ENCODE measurements at regions not wholly inside any gene's neighbourhood (a gene's known extent, or its start where the extent isn't known, plus 50 kb on each side); places are given as distances from the start of the nearest gene placed in this dataset.
A peak's percentile ranks its signal among the peaks of the same experiment; 100 is the strongest.

- DNase-seq (ENCODE audit: low read depth, low spot score): no peak
- Histone ChIP-seq H3K4me1 (ENCODE audit: control insufficient read depth, insufficient read depth, low read length) (no peaks in the 10 kb centered on the region), H3K27me3 (ENCODE audit: control insufficient read depth, insufficient read depth, low read length) (no peaks in the 10 kb centered on the region), H3K4me3 (ENCODE audit: low read length) (no peak overlapping the region), H3K27ac (ENCODE audit: low read length) (no peak overlapping the region), H3K36me3 (ENCODE audit: control insufficient read depth, insufficient read depth, low read length) (no peaks in the 10 kb centered on the region), H3K9me3 (ENCODE audit: control insufficient read depth, insufficient read depth, low read length) (no peaks in the 10 kb centered on the region)
These were observed 80.7 kb downstream of the DMRTA2 start for GRCh38 chr1:50342525-50342924.

- H3K27ac ChIP-seq (ENCODE audit: low read length): no peak overlapping the region
- WGBS (ENCODE audit: insufficient coverage, insufficient read length): no CpG with 5 or more reads among the region's 5 CpGs
- no peak overlapping the region for H3K4me3 ChIP-seq (ENCODE audit: low read length)
- DNase-seq (ENCODE audit: low read depth, low spot score): no peak
- peaks cover 2% of the 10 kb centered on the region for H3K4me1 ChIP-seq (ENCODE audit: control insufficient read depth, insufficient read depth, low read length)
- no peaks in the 10 kb centered on the region for H3K36me3 ChIP-seq (ENCODE audit: control insufficient read depth, insufficient read depth, low read length)
- no peaks in the 10 kb centered on the region for H3K9me3 ChIP-seq (ENCODE audit: control insufficient read depth, insufficient read depth, low read length)
- H3K27me3 ChIP-seq (ENCODE audit: control insufficient read depth, insufficient read depth, low read length): peaks cover 5% of the 10 kb centered on the region; the same call in 1 of the 2 replicates
These were observed 88.2 kb downstream of the DMRTA2 start for GRCh38 chr1:50335036-50335435.

DNA sequence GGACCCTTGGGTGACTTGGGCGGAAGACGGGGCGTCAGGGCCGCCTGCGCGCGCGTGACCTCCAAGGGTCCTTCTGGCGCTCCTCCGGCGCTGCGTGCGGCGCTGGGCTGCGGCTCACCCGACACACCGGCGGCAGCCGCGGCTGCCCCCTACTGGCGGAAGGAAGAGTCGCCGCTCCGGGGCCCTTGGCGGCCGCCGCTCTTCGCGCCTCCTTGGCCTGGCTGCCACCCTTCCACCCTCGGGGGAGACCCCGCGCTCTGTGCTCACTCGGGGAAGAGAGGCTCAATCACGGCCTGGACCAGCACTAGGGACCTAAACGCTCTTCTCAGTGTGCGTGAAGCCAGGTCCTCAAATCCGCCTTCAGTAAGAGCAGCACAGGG is 89.7 kb downstream of the DMRTA2 start:
- H3K4me3 ChIP-seq (ENCODE audit: low read length): peak overlapping the region; percentile 55; the same call in 1 of the 2 replicates
- H3K36me3 ChIP-seq (ENCODE audit: control insufficient read depth, insufficient read depth, low read length): no peaks in the 10 kb centered on the region
- H3K4me1 ChIP-seq (ENCODE audit: control insufficient read depth, insufficient read depth, low read length): peaks cover 2% of the 10 kb centered on the region
- no CpG with 5 or more reads among the region's 37 CpGs for WGBS (ENCODE audit: insufficient coverage, insufficient read length)
- no peak for DNase-seq (ENCODE audit: low read depth, low spot score)
- no peaks in the 10 kb centered on the region for H3K9me3 ChIP-seq (ENCODE audit: control insufficient read depth, insufficient read depth, low read length)
- peaks cover 5% of the 10 kb centered on the region; the same call in 1 of the 2 replicates for H3K27me3 ChIP-seq (ENCODE audit: control insufficient read depth, insufficient read depth, low read length)
- no peak overlapping the region for H3K27ac ChIP-seq (ENCODE audit: low read length)

DNA sequence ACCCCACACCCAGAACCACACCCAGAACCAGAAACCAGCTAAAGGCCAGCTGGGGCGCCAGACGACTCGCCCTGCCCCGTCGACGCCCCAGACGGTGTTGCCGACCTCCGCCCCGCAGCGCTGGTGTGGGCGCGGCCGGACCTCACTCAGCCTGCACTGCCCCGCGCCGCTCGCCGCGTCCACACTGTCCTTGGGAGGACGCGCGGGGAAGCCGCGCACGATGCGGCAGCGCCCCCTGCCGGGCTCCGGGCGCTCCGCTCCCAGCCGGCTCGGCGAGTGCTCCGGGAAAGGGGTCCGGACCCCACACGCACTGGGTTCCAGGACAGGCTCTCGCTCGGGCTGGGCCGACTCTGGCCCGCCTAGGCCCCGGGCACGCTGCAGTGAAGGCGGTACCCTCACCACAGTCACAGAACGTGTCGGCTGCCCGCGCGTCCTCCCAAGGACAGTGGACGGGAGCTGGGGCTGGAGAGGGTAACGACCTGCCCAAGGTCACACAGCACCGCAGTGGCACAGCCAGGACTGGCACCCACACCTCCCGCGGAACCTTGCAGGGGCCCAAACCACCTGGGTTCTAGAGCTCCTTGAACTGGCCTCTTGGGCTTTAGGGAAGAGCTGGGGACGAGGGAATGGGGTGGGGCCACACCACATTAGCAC is 90.2 kb downstream of the DMRTA2 start:
- H3K27me3 ChIP-seq (ENCODE audit: control insufficient read depth, insufficient read depth, low read length): peaks cover 5% of the 10 kb centered on the region; the same call in 1 of the 2 replicates
- WGBS (ENCODE audit: insufficient coverage, insufficient read length): no CpG with 5 or more reads among the region's 56 CpGs
- no peak for DNase-seq (ENCODE audit: low read depth, low spot score)

DNA sequence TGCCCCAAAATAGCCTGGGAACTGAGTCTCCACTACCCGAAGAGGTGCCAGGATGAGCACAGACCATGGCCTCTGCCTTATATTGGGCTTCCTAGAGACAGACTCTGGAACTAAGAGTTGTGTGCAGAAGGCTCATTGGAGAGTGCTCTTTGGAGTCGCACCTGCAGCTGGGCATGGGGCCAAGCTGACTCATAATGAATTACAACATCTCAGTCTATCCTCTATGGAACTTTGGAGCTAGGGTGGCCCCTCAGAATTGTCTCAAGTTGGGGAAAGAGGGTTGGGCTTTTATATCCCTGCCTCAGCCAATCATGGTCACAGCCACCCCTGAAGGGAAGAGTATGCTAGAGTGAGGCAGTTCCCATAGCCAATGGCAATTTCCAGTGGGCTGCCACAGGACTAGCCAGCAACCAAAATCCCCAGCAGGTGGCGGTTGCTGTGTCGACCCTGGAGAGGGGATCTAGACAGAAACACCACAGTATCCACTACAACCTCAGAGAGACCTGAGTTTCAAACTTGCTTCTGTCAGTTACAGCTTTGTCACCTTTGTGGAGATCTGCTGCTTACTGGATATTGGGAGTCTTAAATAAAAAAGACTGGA is 93.8 kb downstream of the DMRTA2 start:
- Histone ChIP-seq H3K27ac (ENCODE audit: low read length) (no peak overlapping the region), H3K9me3 (ENCODE audit: control insufficient read depth, insufficient read depth, low read length) (no peaks in the 10 kb centered on the region), H3K4me1 (ENCODE audit: control insufficient read depth, insufficient read depth, low read length) (peaks cover 2% of the 10 kb centered on the region), H3K27me3 (ENCODE audit: control insufficient read depth, insufficient read depth, low read length) (peaks cover 5% of the 10 kb centered on the region; the same call in 1 of the 2 replicates), H3K36me3 (ENCODE audit: control insufficient read depth, insufficient read depth, low read length) (no peaks in the 10 kb centered on the region), H3K4me3 (ENCODE audit: low read length) (no peak overlapping the region)
- no CpG with 5 or more reads among the region's 4 CpGs for WGBS (ENCODE audit: insufficient coverage, insufficient read length)
- no peak for DNase-seq (ENCODE audit: low read depth, low spot score)

More for the DNA sequence above, 90.2 kb downstream of the DMRTA2 start:
- peaks cover 2% of the 10 kb centered on the region for H3K4me1 ChIP-seq (ENCODE audit: control insufficient read depth, insufficient read depth, low read length)
- H3K27ac ChIP-seq (ENCODE audit: low read length): no peak overlapping the region
- no peaks in the 10 kb centered on the region for H3K9me3 ChIP-seq (ENCODE audit: control insufficient read depth, insufficient read depth, low read length)
- peak overlapping the region; percentile 55 for H3K4me3 ChIP-seq (ENCODE audit: low read length)
- no peaks in the 10 kb centered on the region for H3K36me3 ChIP-seq (ENCODE audit: control insufficient read depth, insufficient read depth, low read length)

DNA sequence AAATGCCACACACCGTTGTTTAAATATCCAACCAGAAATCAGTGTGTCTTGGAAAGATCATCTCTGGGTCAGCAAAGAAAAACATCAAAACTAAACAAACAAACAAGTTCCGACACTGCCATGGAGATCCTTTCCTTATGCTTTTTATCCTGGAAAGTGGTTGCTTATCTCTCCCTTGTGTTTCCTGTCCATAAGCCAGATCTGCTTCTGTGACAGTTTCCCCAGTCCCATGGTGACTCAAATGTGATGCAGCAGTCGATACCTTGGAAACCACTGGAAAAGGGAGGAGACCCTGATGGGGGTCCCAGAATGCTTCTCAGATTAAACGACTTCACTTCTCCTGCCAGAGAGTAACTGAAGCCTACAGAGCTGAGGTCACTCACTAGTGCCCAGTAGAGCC is 94.7 kb downstream of the DMRTA2 start:
- no peaks in the 10 kb centered on the region for H3K9me3 ChIP-seq (ENCODE audit: control insufficient read depth, insufficient read depth, low read length)
- no CpG with 5 or more reads among the region's 4 CpGs for WGBS (ENCODE audit: insufficient coverage, insufficient read length)
- H3K27me3 ChIP-seq (ENCODE audit: control insufficient read depth, insufficient read depth, low read length): no peaks in the 10 kb centered on the region; the same call in 1 of the 2 replicates
- DNase-seq (ENCODE audit: low read depth, low spot score): no peak
- no peak overlapping the region for H3K27ac ChIP-seq (ENCODE audit: low read length)
- peaks cover 2% of the 10 kb centered on the region for H3K4me1 ChIP-seq (ENCODE audit: control insufficient read depth, insufficient read depth, low read length)
- no peaks in the 10 kb centered on the region for H3K36me3 ChIP-seq (ENCODE audit: control insufficient read depth, insufficient read depth, low read length)
- H3K4me3 ChIP-seq (ENCODE audit: low read length): no peak overlapping the region

- Histone ChIP-seq H3K27ac (ENCODE audit: low read length) (no peak overlapping the region), H3K36me3 (ENCODE audit: control insufficient read depth, insufficient read depth, low read length) (no peaks in the 10 kb centered on the region), H3K27me3 (ENCODE audit: control insufficient read depth, insufficient read depth, low read length) (no peaks in the 10 kb centered on the region), H3K9me3 (ENCODE audit: control insufficient read depth, insufficient read depth, low read length) (no peaks in the 10 kb centered on the region), H3K4me3 (ENCODE audit: low read length) (no peak overlapping the region), H3K4me1 (ENCODE audit: control insufficient read depth, insufficient read depth, low read length) (no peaks in the 10 kb centered on the region)
- WGBS (ENCODE audit: insufficient coverage, insufficient read length): no CpG with 5 or more reads among the region's 17 CpGs
- DNase-seq (ENCODE audit: low read depth, low spot score): no peak
These were observed 97.2 kb downstream of the DMRTA2 start for GRCh38 chr1:50326026-50326425.

GRCh38 chr1:50322579-50322978 is 100.7 kb downstream of the DMRTA2 start:
- Histone ChIP-seq H3K27ac (ENCODE audit: low read length) (no peak overlapping the region), H3K4me1 (ENCODE audit: control insufficient read depth, insufficient read depth, low read length) (no peaks in the 10 kb centered on the region), H3K4me3 (ENCODE audit: low read length) (no peak overlapping the region), H3K36me3 (ENCODE audit: control insufficient read depth, insufficient read depth, low read length) (no peaks in the 10 kb centered on the region), H3K9me3 (ENCODE audit: control insufficient read depth, insufficient read depth, low read length) (no peaks in the 10 kb centered on the region), H3K27me3 (ENCODE audit: control insufficient read depth, insufficient read depth, low read length) (no peaks in the 10 kb centered on the region)
- WGBS (ENCODE audit: insufficient coverage, insufficient read length): no CpG with 5 or more reads among the region's 2 CpGs
- DNase-seq (ENCODE audit: low read depth, low spot score): no peak

DNA sequence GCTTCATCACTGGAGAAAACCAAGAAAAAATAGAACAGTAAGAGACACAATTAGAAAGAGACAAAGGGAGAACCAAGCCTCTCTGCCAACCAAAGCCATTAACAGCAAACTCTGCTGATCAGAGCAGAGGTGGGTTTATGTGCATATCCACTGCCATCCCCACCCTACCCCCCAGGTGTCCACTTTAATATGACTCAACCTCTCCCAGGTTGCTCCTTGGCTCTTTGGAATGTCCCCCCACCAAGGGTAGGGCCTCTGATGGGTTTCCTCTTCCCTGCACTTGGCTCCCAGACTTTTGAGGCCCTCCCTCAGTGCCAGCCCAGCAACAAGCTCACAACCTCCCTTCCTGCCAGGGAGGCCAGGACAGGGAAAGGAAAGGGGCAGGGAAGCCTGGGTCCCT is 104.8 kb downstream of the DMRTA2 start:
- Histone ChIP-seq H3K36me3 (ENCODE audit: control insufficient read depth, insufficient read depth, low read length) (no peaks in the 10 kb centered on the region), H3K27me3 (ENCODE audit: control insufficient read depth, insufficient read depth, low read length) (no peaks in the 10 kb centered on the region), H3K4me1 (ENCODE audit: control insufficient read depth, insufficient read depth, low read length) (no peaks in the 10 kb centered on the region), H3K27ac (ENCODE audit: low read length) (no peak overlapping the region), H3K9me3 (ENCODE audit: control insufficient read depth, insufficient read depth, low read length) (no peaks in the 10 kb centered on the region), H3K4me3 (ENCODE audit: low read length) (no peak overlapping the region)
- DNase-seq (ENCODE audit: low read depth, low spot score): no peak

DNA sequence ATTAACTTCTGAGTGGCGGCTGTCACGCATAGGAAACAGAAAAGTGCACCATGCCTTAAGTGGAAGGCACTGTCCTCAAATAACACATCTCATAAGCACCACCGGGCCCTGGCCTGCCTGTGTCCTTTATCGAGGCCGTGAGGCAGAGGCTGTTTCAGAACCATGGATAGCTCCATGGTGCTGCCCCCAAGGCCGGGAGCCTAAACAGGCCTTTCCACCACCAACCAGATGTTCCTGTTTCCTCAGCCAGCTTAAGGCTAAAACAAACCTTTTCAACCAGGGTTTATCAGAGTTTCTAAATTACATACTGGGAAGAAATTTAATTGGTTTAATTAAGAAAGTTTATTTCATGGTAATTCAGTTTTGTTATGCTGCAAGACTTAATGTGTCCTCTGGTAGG is 114.4 kb downstream of the DMRTA2 start:
- H3K4me3 ChIP-seq (ENCODE audit: low read length): no peak overlapping the region
- no peaks in the 10 kb centered on the region for H3K27me3 ChIP-seq (ENCODE audit: control insufficient read depth, insufficient read depth, low read length)
- H3K36me3 ChIP-seq (ENCODE audit: control insufficient read depth, insufficient read depth, low read length): no peaks in the 10 kb centered on the region
- no peak overlapping the region for H3K27ac ChIP-seq (ENCODE audit: low read length)
- H3K9me3 ChIP-seq (ENCODE audit: control insufficient read depth, insufficient read depth, low read length): no peaks in the 10 kb centered on the region
- peak; percentile 31 for DNase-seq (ENCODE audit: low read depth, low spot score)
- no CpG with 5 or more reads among the region's 6 CpGs for WGBS (ENCODE audit: insufficient coverage, insufficient read length)
- no peaks in the 10 kb centered on the region for H3K4me1 ChIP-seq (ENCODE audit: control insufficient read depth, insufficient read depth, low read length)

GRCh38 chr1:50305808-50306207 is 117.4 kb downstream of the DMRTA2 start:
- H3K27ac ChIP-seq (ENCODE audit: low read length): no peak overlapping the region
- no peaks in the 10 kb centered on the region for H3K27me3 ChIP-seq (ENCODE audit: control insufficient read depth, insufficient read depth, low read length)
- no peaks in the 10 kb centered on the region for H3K36me3 ChIP-seq (ENCODE audit: control insufficient read depth, insufficient read depth, low read length)
- H3K9me3 ChIP-seq (ENCODE audit: control insufficient read depth, insufficient read depth, low read length): no peaks in the 10 kb centered on the region
- H3K4me1 ChIP-seq (ENCODE audit: control insufficient read depth, insufficient read depth, low read length): no peaks in the 10 kb centered on the region
- H3K4me3 ChIP-seq (ENCODE audit: low read length): no peak overlapping the region
- no peak for DNase-seq (ENCODE audit: low read depth, low spot score)
- WGBS (ENCODE audit: insufficient coverage, insufficient read length): no CpG with 5 or more reads among the region's 1 CpG

Data from iPS DF 6.9 (cell line).